ENCODE measurements at regions not wholly inside any gene's neighbourhood (a gene's known extent, or its start where the extent isn't known, plus 50 kb on each side); places are given as distances from the start of the nearest gene placed in this dataset.

GRCh38 chr4:138645289-138645688 lies 370.3 kb upstream of the NOCT start:
- no peak for TF ChIP-seq CTCF (conservative IDR thresholded peaks at IDR 0.05; ENCODE audit: low read depth, low read length)
- no peak for TF ChIP-seq POLR2A (IDR thresholded peaks at IDR 0.05; ENCODE audit: low read depth, low read length)
- TF ChIP-seq MAZ (IDR thresholded peaks at IDR 0.05; ENCODE audit: borderline replicate concordance, low read depth, low read length), result no peak
- no peak for TF ChIP-seq SMC3 (IDR thresholded peaks at IDR 0.05; ENCODE audit: low read depth, low read length)
- TF ChIP-seq CHD1 (IDR thresholded peaks at IDR 0.05; ENCODE audit: low read depth, low read length), result no peak
